Stomach smooth muscle (tissue), 2 donors: ENCODE measurements at regions not wholly inside any gene's neighbourhood (a gene's known extent, or its start where the extent isn't known, plus 50 kb on each side); places are given as distances from the start of the nearest gene placed in this dataset.
"Not testable (repeated sequence)": the region's sequence is repeated elsewhere in the genome, so short reads cannot be mapped to it uniquely, and the experiment has no call there.

Experiments
- H3K27ac ChIP-seq: one replicate; pipeline ENCODE4 v1.7.0; 2013; ENCODE audit warnings: mild to moderate bottlenecking, low read length, inconsistent platforms
- H3K27me3 ChIP-seq, 2 donors: one replicate each; pipeline ENCODE4 v1.7.0; 2013; ENCODE audit warnings: low read length in 2 of 2; ENCODE audit not compliant: insufficient read depth in 2 of 2, control insufficient read depth in 1 of 2
- H3K36me3 ChIP-seq, 2 donors: one replicate each; pipeline ENCODE4 v1.7.0; 2013; ENCODE audit warnings: low read length in 2 of 2; ENCODE audit not compliant: control insufficient read depth in 2 of 2, insufficient read depth in 2 of 2
- H3K4me1 ChIP-seq: one replicate; pipeline ENCODE4 v1.7.0; 2013; ENCODE audit warnings: low read length; ENCODE audit not compliant: control insufficient read depth, insufficient read depth
- H3K4me3 ChIP-seq, 2 donors: one replicate each; pipeline ENCODE4 v1.7.0; 2013; ENCODE audit warnings: low read length in 2 of 2
- H3K9ac ChIP-seq, 2 donors: one replicate each; pipeline ENCODE4 v1.7.0; 2013; ENCODE audit warnings: low read length in 2 of 2, mild to moderate bottlenecking in 1 of 2
- H3K9me3 ChIP-seq, 2 donors: one replicate each; pipeline ENCODE4 v1.7.0; 2013; ENCODE audit warnings: low read length in 2 of 2; ENCODE audit not compliant: control insufficient read depth in 2 of 2
- donor health status: healthy.
- donor health status: Pancreatic carcinoma.

- not testable (repeated sequence) for H3K27me3 ChIP-seq, H3K36me3 ChIP-seq, H3K9me3 ChIP-seq, H3K4me3 ChIP-seq, H3K27ac ChIP-seq, H3K9ac ChIP-seq, H3K4me1 ChIP-seq
Measured at GRCh38 chr13:109264603-109265437, 521.6 kb downstream of the IRS2 start.

GRCh38 chr13:109257761-109258157 is 528.6 kb downstream of the IRS2 start:
- not testable (repeated sequence) for H3K36me3 ChIP-seq, H3K27me3 ChIP-seq, H3K27ac ChIP-seq, H3K4me1 ChIP-seq, H3K9me3 ChIP-seq, H3K9ac ChIP-seq, H3K4me3 ChIP-seq
